ENCODE measurements at regions not wholly inside any gene's neighbourhood (a gene's known extent, or its start where the extent isn't known, plus 50 kb on each side); places are given as distances from the start of the nearest gene placed in this dataset.

GRCh38 chr14:62141139-62141538 is 378.9 kb downstream of the SNAPC1 start:
- no peak for DNase-seq (ENCODE audit: low read depth in 3 of 3)

GRCh38 chr14:62143245-62143644 is 381.0 kb downstream of the SNAPC1 start:
- DNase-seq (ENCODE audit: low read depth in 3 of 3) = no peak

GRCh38 chr14:62144863-62145262 is 382.6 kb downstream of the SNAPC1 start:
- DNase-seq (ENCODE audit: low read depth in 3 of 3) = no peak

- no peak for DNase-seq (ENCODE audit: low read depth in 3 of 3)
Observed at GRCh38 chr14:62146030-62146429, 383.8 kb downstream of the SNAPC1 start.

GRCh38 chr14:62156052-62156451 is 393.8 kb downstream of the SNAPC1 start:
- no peak for DNase-seq (ENCODE audit: low read depth in 3 of 3)

- no peak for DNase-seq (ENCODE audit: low read depth in 3 of 3)
Observed at GRCh38 chr14:62158779-62159178, 396.6 kb downstream of the SNAPC1 start.

- DNase-seq (ENCODE audit: low read depth in 3 of 3) = no peak
Observed at GRCh38 chr14:62159314-62159713, 397.1 kb downstream of the SNAPC1 start.

- DNase-seq (ENCODE audit: low read depth in 3 of 3) = peak in 1 of 3 experiments; percentile 1
Observed at GRCh38 chr14:62162998-62163589, 400.9 kb downstream of the SNAPC1 start.

GRCh38 chr14:62168564-62169155 is 406.4 kb downstream of the SNAPC1 start:
- DNase-seq (ENCODE audit: low read depth in 3 of 3) = no peak

GRCh38 chr14:62179367-62180018 is 417.3 kb downstream of the SNAPC1 start:
- DNase-seq (ENCODE audit: low read depth in 3 of 3) = peak in 1 of 3 experiments; percentile 11

- DNase-seq (ENCODE audit: low read depth in 3 of 3) = no peak
Observed at GRCh38 chr14:62181591-62181990, 419.4 kb downstream of the SNAPC1 start.

GRCh38 chr14:62185078-62185477 is 422.9 kb downstream of the SNAPC1 start:
- no peak for DNase-seq (ENCODE audit: low read depth in 3 of 3)

- no peak for DNase-seq (ENCODE audit: low read depth in 3 of 3)
Observed at GRCh38 chr14:62187265-62187664, 425.0 kb downstream of the SNAPC1 start.

- DNase-seq (ENCODE audit: low read depth in 3 of 3) = no peak
Observed at GRCh38 chr14:62189698-62190097, 427.5 kb downstream of the SNAPC1 start.

- no peak for DNase-seq (ENCODE audit: low read depth in 3 of 3)
Observed at GRCh38 chr14:62206456-62206855, 444.2 kb downstream of the SNAPC1 start.

- DNase-seq (ENCODE audit: low read depth in 3 of 3) = no peak
Observed at GRCh38 chr14:62209287-62209899, 447.2 kb downstream of the SNAPC1 start.

GRCh38 chr14:62213516-62213915 is 451.3 kb downstream of the SNAPC1 start:
- no peak for DNase-seq (ENCODE audit: low read depth in 3 of 3)

GRCh38 chr14:62216121-62216520 is 453.9 kb downstream of the SNAPC1 start:
- DNase-seq (ENCODE audit: low read depth in 3 of 3) = no peak

GRCh38 chr14:62234849-62235248 is 472.6 kb downstream of the SNAPC1 start:
- DNase-seq (ENCODE audit: low read depth in 3 of 3) = no peak

- DNase-seq (ENCODE audit: low read depth in 3 of 3) = no peak
Observed at GRCh38 chr14:62244221-62244620, 482.0 kb downstream of the SNAPC1 start.

- no peak for DNase-seq (ENCODE audit: low read depth in 3 of 3)
Observed at GRCh38 chr14:62247266-62247665, 485.0 kb downstream of the SNAPC1 start.

- DNase-seq (ENCODE audit: low read depth in 3 of 3) = no peak
Observed at GRCh38 chr14:62251237-62251636, 489.0 kb downstream of the SNAPC1 start.

- DNase-seq (ENCODE audit: low read depth in 3 of 3) = no peak
Observed at GRCh38 chr14:62253171-62253570, 491.0 kb downstream of the SNAPC1 start.
